Common myeloid progenitor, CD34-positive (primary cell): ENCODE measurements at regions not wholly inside any gene's neighbourhood (a gene's known extent, or its start where the extent isn't known, plus 50 kb on each side); places are given as distances from the start of the nearest gene placed in this dataset.

Experiments used
- CTCF ChIA-PET: fragments of 350-600 bp; sonication (Branson Sonifier 250); formaldehyde crosslinking; loops from one replicate; lab custom pipeline; 2021; ENCODE audit warnings: antibody characterized with exemption; lab: Charles Lee
- POLR2A ChIA-PET: fragments of 350-600 bp; sonication (Branson Sonifier 250); formaldehyde crosslinking; loops from one replicate; lab custom pipeline; 2021; ENCODE audit warnings: antibody characterized with exemption; lab: Charles Lee
- DNase-seq, 3 donors: peaks; one replicate each; pipeline versions ENCODE4 v3.0.0 to v3.0.0-alpha.2; 2013
- H3K27ac ChIP-seq, 2 experiments: 1 replicate in 1 of 2; 2 replicates in 1 of 2; pipeline ENCODE4 v1.7.0; 2013; ENCODE audit warnings: inconsistent platforms in 2 of 2, low read length in 2 of 2, mild to moderate bottlenecking in 2 of 2, low read depth in 1 of 2, moderate library complexity in 1 of 2; ENCODE audit not compliant: severe bottlenecking in 2 of 2, insufficient read depth in 1 of 2, poor library complexity in 1 of 2
- H3K27me3 ChIP-seq, 5 experiments: replicated peaks in 2 of 5; 1 replicate in 3 of 5; 2 replicates in 2 of 5; pipeline versions ENCODE4 v1.6.1 to v1.7.0; 2013; ENCODE audit warnings: low read length in 4 of 5, mild to moderate bottlenecking in 2 of 5, moderate library complexity in 2 of 5, inconsistent platforms in 1 of 5; ENCODE audit not compliant: insufficient read depth in 5 of 5, control insufficient read depth in 4 of 5
- H3K36me3 ChIP-seq, 4 experiments: 1 replicate in 2 of 4; 2 replicates in 2 of 4; pipeline versions ENCODE4 v1.6.1 to v1.7.0; 2013; ENCODE audit warnings: low read length in 3 of 4, control low read depth in 1 of 4, mild to moderate bottlenecking in 1 of 4; ENCODE audit not compliant: control insufficient read depth in 4 of 4, insufficient read depth in 4 of 4
- H3K4me1 ChIP-seq, 4 experiments: 1 replicate in 3 of 4; 2 replicates in 1 of 4; pipeline versions ENCODE4 v1.6.1 to v1.7.1; 2013; ENCODE audit warnings: low read length in 3 of 4, mild to moderate bottlenecking in 3 of 4, control low read depth in 1 of 4, inconsistent platforms in 1 of 4, moderate library complexity in 1 of 4; ENCODE audit not compliant: control insufficient read depth in 4 of 4, insufficient read depth in 4 of 4; ENCODE audit errors: control extremely low read depth in 1 of 4
- H3K4me3 ChIP-seq, 7 experiments: 1 replicate in 4 of 7; 2 replicates in 3 of 7; pipeline versions ENCODE4 v1.5.1 to v1.7.0; 2013; ENCODE audit warnings: mild to moderate bottlenecking in 7 of 7, low read length in 6 of 7, moderate library complexity in 6 of 7, inconsistent platforms in 2 of 7, low read depth in 2 of 7, control low read depth in 1 of 7; ENCODE audit not compliant: insufficient read depth in 4 of 7, control insufficient read depth in 1 of 7; ENCODE audit errors: extremely low read depth in 1 of 7
- H3K9me3 ChIP-seq, 5 experiments: 1 replicate in 4 of 5; 2 replicates in 1 of 5; pipeline versions ENCODE4 v1.6.1 to v1.7.1; 2013; ENCODE audit warnings: low read length in 4 of 5, mild to moderate bottlenecking in 2 of 5, inconsistent platforms in 1 of 5, low read depth in 1 of 5, moderate library complexity in 1 of 5; ENCODE audit not compliant: control insufficient read depth in 4 of 5, insufficient read depth in 2 of 5; ENCODE audit errors: control extremely low read depth in 1 of 5
- WGBS: methylation state at CpG from one replicate; pipeline ENCODE4 v1.1.5; 2013; ENCODE audit not compliant: insufficient coverage; 5-methylcytosine and 5-hydroxymethylcytosine counted together

DNA sequence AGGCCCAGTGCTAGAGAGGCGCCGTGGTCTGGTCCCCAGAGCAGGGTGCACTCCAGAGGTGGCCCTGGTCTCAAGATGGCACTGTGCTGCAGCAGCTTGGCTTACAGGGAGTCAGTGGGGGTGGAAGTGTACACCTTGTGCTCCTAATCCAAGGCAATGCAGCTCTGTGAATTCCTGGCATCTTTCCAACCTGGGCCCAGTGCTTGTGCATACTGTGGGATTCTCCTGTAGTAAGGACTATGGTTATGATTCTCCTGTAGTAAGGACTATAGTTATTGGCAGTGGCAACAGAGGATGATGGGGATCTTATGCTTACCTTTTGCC lies 616.7 kb upstream of the REG3G start:
- H3K9me3 ChIP-seq: no peaks in the 10 kb centered on the region
- H3K36me3 ChIP-seq: no peaks in the 10 kb centered on the region
- no peaks in the 10 kb centered on the region for H3K4me1 ChIP-seq
- no peak for DNase-seq
- H3K27ac ChIP-seq: no peak overlapping the region
- no CpG with 5 or more reads among the region's 2 CpGs for WGBS
- POLR2A ChIA-PET: no interaction called here
- CTCF ChIA-PET: no interaction called here
- H3K4me3 ChIP-seq: no peak overlapping the region
- H3K27me3 ChIP-seq: no peaks in the 10 kb centered on the region

DNA sequence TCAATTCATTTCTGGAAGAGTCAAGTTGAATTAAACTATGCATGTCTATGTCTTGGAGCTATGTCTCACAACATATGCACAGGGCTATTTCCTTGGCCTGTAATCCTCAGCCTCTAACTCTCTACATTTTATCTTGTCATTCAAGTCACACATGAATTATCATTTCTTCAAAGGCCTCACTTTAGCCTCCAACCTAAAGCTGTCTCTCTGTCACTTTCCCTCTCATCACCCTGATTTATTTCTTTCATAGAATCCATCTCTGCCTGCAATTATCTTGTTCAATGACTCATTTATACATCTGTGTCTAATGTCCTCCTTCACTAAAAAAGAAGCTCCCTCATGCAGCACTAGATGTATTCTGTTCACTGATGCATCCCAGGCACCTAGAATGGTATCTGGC lies 614.2 kb upstream of the REG3G start:
- CTCF ChIA-PET: no interaction called here

DNA sequence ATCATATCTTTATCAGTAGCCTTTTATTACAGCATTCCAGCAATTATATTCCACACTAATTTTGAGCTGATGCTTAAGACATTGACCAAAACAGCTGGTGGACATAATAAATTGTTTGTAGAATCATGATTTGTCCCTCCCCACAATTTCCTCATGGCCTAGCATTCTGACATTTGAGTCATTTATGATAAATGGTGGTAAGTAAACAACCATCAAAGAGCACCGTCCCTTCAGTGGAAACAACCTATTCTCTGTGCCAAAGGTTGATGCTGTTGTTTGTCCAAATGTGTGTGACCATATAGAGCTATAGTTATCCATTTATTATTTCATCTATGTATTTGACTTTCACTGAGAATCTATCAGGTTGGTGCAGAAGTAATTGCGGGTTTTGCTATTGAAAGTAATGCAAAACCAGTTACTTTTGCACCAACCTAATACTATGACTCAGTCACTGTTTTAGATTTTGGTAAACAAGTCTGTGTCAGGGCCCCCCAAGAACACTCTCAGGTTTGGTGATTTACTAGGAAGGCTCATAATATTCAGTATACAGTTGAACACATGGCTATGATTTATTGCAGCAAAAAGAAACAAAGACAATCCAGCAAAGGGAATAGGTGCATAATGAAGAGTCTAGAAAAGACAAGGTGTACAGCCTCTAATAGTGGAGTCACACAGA lies 608.7 kb upstream of the REG3G start:
- Histone ChIP-seq H3K4me1 (no peaks in the 10 kb centered on the region), H3K4me3 (no peak overlapping the region), H3K27ac (no peak overlapping the region), H3K36me3 (no peaks in the 10 kb centered on the region), H3K9me3 (no peaks in the 10 kb centered on the region), H3K27me3 (no peaks in the 10 kb centered on the region)
- no peak for DNase-seq
- ChIA-PET POLR2A (no interaction called here), CTCF (interaction anchor here (1.2 kb wide), 1 partner anchor 14 kb away, joined by 4 read pairs; no protein-coding TSS in a partner anchor)
- WGBS: no CpG with 5 or more reads among the region's 2 CpGs

More for the DNA sequence above, 614.2 kb upstream of the REG3G start:
- no peaks in the 10 kb centered on the region for H3K4me1 ChIP-seq
- H3K4me3 ChIP-seq: no peak overlapping the region
- H3K9me3 ChIP-seq: no peaks in the 10 kb centered on the region
- H3K27ac ChIP-seq: no peak overlapping the region
- DNase-seq: no peak
- H3K36me3 ChIP-seq: no peaks in the 10 kb centered on the region
- POLR2A ChIA-PET: no interaction called here
- H3K27me3 ChIP-seq: no peaks in the 10 kb centered on the region

DNA sequence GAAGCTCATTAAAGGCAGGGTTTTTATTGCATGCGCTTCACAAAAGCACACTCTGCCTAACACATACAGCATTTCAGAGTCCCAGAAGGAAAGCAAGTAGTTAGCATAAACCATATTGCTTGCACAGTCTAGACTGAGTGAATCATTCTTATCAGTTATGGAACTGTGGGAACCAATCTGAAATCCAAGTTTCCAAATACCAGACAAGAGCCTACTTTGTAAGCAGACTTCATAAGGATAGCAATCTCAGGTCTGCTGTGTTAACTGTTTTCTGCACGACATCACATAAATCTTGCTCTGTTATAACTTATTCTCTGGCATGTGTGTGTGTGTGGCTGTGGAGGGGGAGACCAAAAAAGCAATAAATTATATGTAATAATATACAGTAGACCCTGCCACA lies 608.1 kb upstream of the REG3G start:
- no peaks in the 10 kb centered on the region for H3K9me3 ChIP-seq
- no peak overlapping the region for H3K27ac ChIP-seq
- no peaks in the 10 kb centered on the region for H3K27me3 ChIP-seq
- H3K36me3 ChIP-seq: no peaks in the 10 kb centered on the region
- no peak for DNase-seq
- POLR2A ChIA-PET: no interaction called here
- CTCF ChIA-PET: no interaction called here
- WGBS: 100% methylated on average over 1 of the region's 2 CpGs
- H3K4me3 ChIP-seq: no peak overlapping the region
- no peaks in the 10 kb centered on the region for H3K4me1 ChIP-seq

DNA sequence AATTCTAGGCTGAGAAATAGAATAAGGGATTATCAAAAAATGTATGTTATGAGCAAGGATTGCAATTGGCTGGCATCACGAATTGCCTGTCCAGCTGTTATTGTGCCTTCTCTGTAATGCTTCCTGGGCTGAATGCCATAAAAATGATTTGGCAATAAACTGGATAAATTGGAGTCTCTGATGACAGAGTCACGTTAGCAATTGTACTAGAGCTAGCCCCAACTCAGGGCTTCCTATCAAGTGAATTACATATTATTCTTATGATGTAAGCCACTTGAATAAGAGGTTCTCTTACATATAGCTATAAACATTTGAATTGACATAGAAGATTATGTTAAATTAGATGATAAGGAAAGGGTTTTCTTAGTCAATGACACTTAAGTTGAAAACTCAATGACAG lies 607.5 kb upstream of the REG3G start:
- H3K9me3 ChIP-seq: no peaks in the 10 kb centered on the region
- POLR2A ChIA-PET: no interaction called here
- CTCF ChIA-PET: no interaction called here
- H3K27me3 ChIP-seq: no peaks in the 10 kb centered on the region
- H3K36me3 ChIP-seq: no peaks in the 10 kb centered on the region
- 50% methylated on average over 1 of the region's 2 CpGs for WGBS
- no peak for DNase-seq
- H3K4me1 ChIP-seq: no peaks in the 10 kb centered on the region
- no peak overlapping the region for H3K4me3 ChIP-seq
- no peak overlapping the region for H3K27ac ChIP-seq

DNA sequence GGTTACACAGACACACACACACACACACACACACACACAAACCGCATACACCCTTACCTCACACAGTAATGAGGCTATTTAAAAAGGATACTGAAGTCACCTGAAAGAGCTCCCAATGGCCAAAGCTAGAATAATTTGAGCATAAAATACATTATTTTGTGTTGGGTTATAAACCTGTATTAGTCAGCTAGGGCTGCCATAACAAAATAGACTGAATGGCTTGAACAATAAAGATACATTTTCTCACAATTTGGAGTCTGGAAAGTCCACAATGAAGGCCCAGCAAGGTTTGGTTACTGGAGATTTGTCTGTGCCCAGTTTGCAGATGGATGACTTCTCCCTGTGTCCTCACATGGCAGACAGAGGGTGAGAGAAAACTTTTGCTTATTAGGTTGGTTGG lies 605.4 kb upstream of the REG3G start:
- no peak for DNase-seq
- no peaks in the 10 kb centered on the region for H3K36me3 ChIP-seq
- no peaks in the 10 kb centered on the region for H3K9me3 ChIP-seq
- no peaks in the 10 kb centered on the region for H3K4me1 ChIP-seq
- CTCF ChIA-PET: no interaction called here
- H3K27ac ChIP-seq: no peak overlapping the region
- POLR2A ChIA-PET: no interaction called here
- no CpG with 5 or more reads among the region's 1 CpG for WGBS
- no peak overlapping the region for H3K4me3 ChIP-seq
- H3K27me3 ChIP-seq: no peaks in the 10 kb centered on the region

DNA sequence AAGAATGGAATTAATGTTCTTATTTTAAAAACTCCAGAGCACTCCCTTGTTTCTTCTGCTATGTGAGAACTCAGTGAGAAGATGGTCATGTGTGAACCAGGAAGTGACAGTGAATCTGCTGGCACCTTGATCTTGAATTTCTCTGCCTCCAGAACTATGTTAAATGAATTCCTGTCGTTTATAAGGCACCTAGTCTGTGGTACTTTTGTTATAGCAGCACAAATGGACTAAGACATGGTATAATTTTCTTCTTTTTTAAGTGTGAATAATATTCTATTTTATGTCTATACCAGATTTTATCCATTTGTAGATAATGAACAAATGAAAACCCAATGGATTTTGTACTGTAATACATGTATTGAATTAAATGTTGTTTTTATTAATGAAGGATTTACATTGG lies 601.9 kb upstream of the REG3G start:
- DNase-seq: no peak
- WGBS: no CpG with 5 or more reads among the region's 1 CpG
- ChIA-PET POLR2A (no interaction called here), CTCF (no interaction called here)
- Histone ChIP-seq H3K27ac (no peak overlapping the region), H3K4me1 (no peaks in the 10 kb centered on the region), H3K36me3 (no peaks in the 10 kb centered on the region), H3K27me3 (no peaks in the 10 kb centered on the region), H3K9me3 (no peaks in the 10 kb centered on the region), H3K4me3 (no peak overlapping the region)
